HepG2 (cell line): ENCODE measurements at regions not wholly inside any gene's neighbourhood (a gene's known extent, or its start where the extent isn't known, plus 50 kb on each side); places are given as distances from the start of the nearest gene placed in this dataset.

Experiments used
- KDM2A ChIP-seq: sonication (generic); formaldehyde crosslinking; IDR thresholded peaks from 2 replicates; pipeline ENCODE4 v1.4.0; 2020; ENCODE audit warnings: low read depth, missing genetic modification reagents, borderline replicate concordance
- MAFG ChIP-seq: sonication (generic); formaldehyde crosslinking; IDR thresholded peaks from 2 replicates; pipeline ENCODE4 v1.5.1; 2020; ENCODE audit warnings: mild to moderate bottlenecking, missing genetic modification reagents
- MXI1 ChIP-seq: IDR thresholded peaks from 3 replicates; pipeline ENCODE4 v1.6.1; 2012; ENCODE audit warnings: low read depth, low read length, inconsistent platforms, borderline replicate concordance
- TARDBP ChIP-seq: sonication (generic); formaldehyde crosslinking; IDR thresholded peaks from 2 replicates; pipeline ENCODE4 v1.8.0; 2022; ENCODE audit warnings: mild to moderate bottlenecking, missing genetic modification reagents
- ZNF253 ChIP-seq: sonication (generic); formaldehyde crosslinking; IDR thresholded peaks from 2 replicates; pipeline ENCODE4 v1.8.0; 2022; ENCODE audit warnings: mild to moderate bottlenecking, missing genetic modification reagents, borderline replicate concordance
- ZNF780A ChIP-seq: sonication (generic); formaldehyde crosslinking; IDR thresholded peaks from 2 replicates; pipeline ENCODE4 v1.8.0; 2022; ENCODE audit warnings: mild to moderate bottlenecking, missing genetic modification reagents, moderate library complexity
- ZNF83 ChIP-seq: sonication (generic); formaldehyde crosslinking; IDR thresholded peaks from 2 replicates; pipeline ENCODE4 v1.4.0; 2020; ENCODE audit warnings: missing genetic modification reagents, mild to moderate bottlenecking, borderline replicate concordance
- TF ChIP-seq, protein P1 (sequence below): sonication (generic); formaldehyde crosslinking; IDR thresholded peaks from 2 replicates; pipeline ENCODE4 v1.4.0; 2020; ENCODE audit warnings: missing genetic modification reagents

DNA sequence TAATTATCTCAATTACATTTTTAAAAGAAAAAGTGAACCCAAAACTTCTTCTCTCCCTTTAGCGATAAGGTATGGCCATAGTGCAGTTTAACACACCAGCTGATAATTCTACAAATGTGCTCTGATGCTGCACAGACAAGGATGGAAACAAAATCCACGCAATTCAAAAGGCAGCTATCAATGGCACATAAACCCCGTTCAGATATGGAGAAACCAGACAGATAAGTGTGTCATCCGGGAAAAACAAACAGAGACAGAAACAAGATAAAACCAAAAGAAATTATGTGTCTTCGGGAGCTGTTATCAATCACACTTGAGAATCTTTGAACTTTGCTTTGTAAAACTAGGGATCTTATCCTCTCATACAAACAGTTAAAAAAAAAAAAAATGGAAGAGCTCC, 73.6 kb downstream of the SIPA1L2 start:
- TF ChIP-seq TARDBP (CRISPR knock-in tag) (no peak), ZNF780A (CRISPR knock-in tag) (no peak), ZNF83 (CRISPR knock-in tag) (no peak), ZNF253 (CRISPR knock-in tag) (no peak), MAFG (CRISPR knock-in tag) (no peak), MXI1 (no peak), KDM2A (CRISPR knock-in tag) (no peak)
- TF ChIP-seq, protein P1, sequence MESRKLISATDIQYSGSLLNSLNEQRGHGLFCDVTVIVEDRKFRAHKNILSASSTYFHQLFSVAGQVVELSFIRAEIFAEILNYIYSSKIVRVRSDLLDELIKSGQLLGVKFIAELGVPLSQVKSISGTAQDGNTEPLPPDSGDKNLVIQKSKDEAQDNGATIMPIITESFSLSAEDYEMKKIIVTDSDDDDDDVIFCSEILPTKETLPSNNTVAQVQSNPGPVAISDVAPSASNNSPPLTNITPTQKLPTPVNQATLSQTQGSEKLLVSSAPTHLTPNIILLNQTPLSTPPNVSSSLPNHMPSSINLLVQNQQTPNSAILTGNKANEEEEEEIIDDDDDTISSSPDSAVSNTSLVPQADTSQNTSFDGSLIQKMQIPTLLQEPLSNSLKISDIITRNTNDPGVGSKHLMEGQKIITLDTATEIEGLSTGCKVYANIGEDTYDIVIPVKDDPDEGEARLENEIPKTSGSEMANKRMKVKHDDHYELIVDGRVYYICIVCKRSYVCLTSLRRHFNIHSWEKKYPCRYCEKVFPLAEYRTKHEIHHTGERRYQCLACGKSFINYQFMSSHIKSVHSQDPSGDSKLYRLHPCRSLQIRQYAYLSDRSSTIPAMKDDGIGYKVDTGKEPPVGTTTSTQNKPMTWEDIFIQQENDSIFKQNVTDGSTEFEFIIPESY (CRISPR knock-in tag), result no peak
